ENCODE measurements at regions not wholly inside any gene's neighbourhood (a gene's known extent, or its start where the extent isn't known, plus 50 kb on each side); places are given as distances from the start of the nearest gene placed in this dataset.

- H2AFZ ChIP-seq (ENCODE audit: low read length): no peak overlapping the region
- no peak for TF ChIP-seq CTCF (IDR thresholded peaks at IDR 0.05; ENCODE audit: extremely low read depth, low read depth, low read length)
- no peaks in the 10 kb centered on the region for H3K4me1 ChIP-seq (ENCODE audit: insufficient read depth, low read length)
- no peaks in the 10 kb centered on the region for H3K36me3 ChIP-seq (ENCODE audit: insufficient read depth, low read length)
- H3K79me2 ChIP-seq (ENCODE audit: insufficient read depth, low read length): no peaks in the 10 kb centered on the region
- DNase-seq (ENCODE audit: insufficient read length, low spot score, missing footprints): no peak
- no peak overlapping the region for H3K4me3 ChIP-seq (ENCODE audit: insufficient read depth, low read length)
- H3K9me3 ChIP-seq (ENCODE audit: low read depth, low read length): no peaks in the 10 kb centered on the region
- H3K27me3 ChIP-seq (ENCODE audit: insufficient read depth, low read length): no peaks in the 10 kb centered on the region
- no peak overlapping the region for H3K4me2 ChIP-seq (ENCODE audit: insufficient read depth, low read length)
- H4K20me1 ChIP-seq (ENCODE audit: insufficient read depth, low read length): no peaks in the 10 kb centered on the region
- H3K27ac ChIP-seq (ENCODE audit: low read depth, low read length): no peak overlapping the region
Observed at GRCh38 chr2:236400046-236400574, 135.9 kb upstream of the ASB18 start.

- no peaks in the 10 kb centered on the region for H4K20me1 ChIP-seq (ENCODE audit: insufficient read depth, low read length)
- no peaks in the 10 kb centered on the region for H3K36me3 ChIP-seq (ENCODE audit: insufficient read depth, low read length)
- no peak overlapping the region for H2AFZ ChIP-seq (ENCODE audit: low read length)
- no peak for DNase-seq (ENCODE audit: insufficient read length, low spot score, missing footprints)
- no peak overlapping the region for H3K27ac ChIP-seq (ENCODE audit: low read depth, low read length)
- no peaks in the 10 kb centered on the region for H3K27me3 ChIP-seq (ENCODE audit: insufficient read depth, low read length)
- H3K4me3 ChIP-seq (ENCODE audit: insufficient read depth, low read length): no peak overlapping the region
- H3K79me2 ChIP-seq (ENCODE audit: insufficient read depth, low read length): no peaks in the 10 kb centered on the region
- no peaks in the 10 kb centered on the region for H3K4me1 ChIP-seq (ENCODE audit: insufficient read depth, low read length)
- H3K9me3 ChIP-seq (ENCODE audit: low read depth, low read length): no peaks in the 10 kb centered on the region
- TF ChIP-seq CTCF (IDR thresholded peaks at IDR 0.05; ENCODE audit: extremely low read depth, low read depth, low read length): no peak
- no peak overlapping the region for H3K4me2 ChIP-seq (ENCODE audit: insufficient read depth, low read length)
Observed at GRCh38 chr2:236400594-236401360, 136.6 kb upstream of the ASB18 start.

- Histone ChIP-seq H3K4me2 (ENCODE audit: insufficient read depth, low read length) (no peak overlapping the region), H3K36me3 (ENCODE audit: insufficient read depth, low read length) (no peaks in the 10 kb centered on the region), H3K79me2 (ENCODE audit: insufficient read depth, low read length) (no peaks in the 10 kb centered on the region), H3K27me3 (ENCODE audit: insufficient read depth, low read length) (no peaks in the 10 kb centered on the region), H3K9me3 (ENCODE audit: low read depth, low read length) (no peaks in the 10 kb centered on the region), H2AFZ (ENCODE audit: low read length) (no peak overlapping the region), H3K27ac (ENCODE audit: low read depth, low read length) (no peak overlapping the region), H3K4me1 (ENCODE audit: insufficient read depth, low read length) (no peaks in the 10 kb centered on the region), H3K4me3 (ENCODE audit: insufficient read depth, low read length) (no peak overlapping the region), H4K20me1 (ENCODE audit: insufficient read depth, low read length) (no peaks in the 10 kb centered on the region)
- DNase-seq (ENCODE audit: insufficient read length, low spot score, missing footprints): no peak
- TF ChIP-seq CTCF (IDR thresholded peaks at IDR 0.05; ENCODE audit: extremely low read depth, low read depth, low read length): no peak
Observed at GRCh38 chr2:236402033-236402790, 138.0 kb upstream of the ASB18 start.

- Histone ChIP-seq H4K20me1 (ENCODE audit: insufficient read depth, low read length) (no peaks in the 10 kb centered on the region), H3K27me3 (ENCODE audit: insufficient read depth, low read length) (no peaks in the 10 kb centered on the region), H3K4me2 (ENCODE audit: insufficient read depth, low read length) (no peak overlapping the region), H3K4me1 (ENCODE audit: insufficient read depth, low read length) (no peaks in the 10 kb centered on the region), H3K9me3 (ENCODE audit: low read depth, low read length) (no peaks in the 10 kb centered on the region), H3K27ac (ENCODE audit: low read depth, low read length) (no peak overlapping the region), H3K36me3 (ENCODE audit: insufficient read depth, low read length) (no peaks in the 10 kb centered on the region), H3K79me2 (ENCODE audit: insufficient read depth, low read length) (no peaks in the 10 kb centered on the region), H3K4me3 (ENCODE audit: insufficient read depth, low read length) (no peak overlapping the region), H2AFZ (ENCODE audit: low read length) (no peak overlapping the region)
- no peak for TF ChIP-seq CTCF (IDR thresholded peaks at IDR 0.05; ENCODE audit: extremely low read depth, low read depth, low read length)
- DNase-seq (ENCODE audit: insufficient read length, low spot score, missing footprints): no peak
Observed at GRCh38 chr2:236403125-236403524, 138.9 kb upstream of the ASB18 start.

Measured in osteoblast (primary cell).